ENCODE measurements at regions not wholly inside any gene's neighbourhood (a gene's known extent, or its start where the extent isn't known, plus 50 kb on each side); places are given as distances from the start of the nearest gene placed in this dataset.
A peak's percentile ranks its signal among the peaks of the same experiment; 100 is the strongest.

DNA sequence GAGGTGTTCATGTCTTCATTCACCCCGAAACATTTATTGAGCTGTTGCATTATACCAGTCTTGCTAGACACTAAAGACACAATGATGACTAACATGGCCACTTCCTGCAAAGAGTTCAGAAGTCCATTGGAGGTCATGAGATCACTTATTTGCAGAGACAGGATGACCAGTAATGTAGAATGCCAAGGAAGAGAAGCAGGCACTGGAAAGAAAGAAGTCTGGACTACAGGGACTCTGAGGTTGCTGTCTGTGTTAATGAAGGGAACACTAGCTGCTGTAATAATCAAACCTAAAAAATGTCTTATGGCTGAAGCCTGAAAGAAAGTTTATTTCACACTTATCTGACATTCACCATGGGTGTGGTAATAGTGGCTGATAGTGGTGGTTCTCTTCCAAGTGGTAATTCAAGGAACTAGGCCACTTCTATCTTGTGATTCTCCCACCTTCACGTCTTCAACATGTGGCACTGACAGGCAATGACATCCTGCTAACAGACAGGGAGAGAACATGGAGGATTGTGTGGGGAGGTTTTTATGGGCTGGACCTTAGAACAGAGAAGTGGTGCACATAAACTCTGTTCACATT is 89.2 kb upstream of the MKLN1 start:
- TF ChIP-seq, protein P1, sequence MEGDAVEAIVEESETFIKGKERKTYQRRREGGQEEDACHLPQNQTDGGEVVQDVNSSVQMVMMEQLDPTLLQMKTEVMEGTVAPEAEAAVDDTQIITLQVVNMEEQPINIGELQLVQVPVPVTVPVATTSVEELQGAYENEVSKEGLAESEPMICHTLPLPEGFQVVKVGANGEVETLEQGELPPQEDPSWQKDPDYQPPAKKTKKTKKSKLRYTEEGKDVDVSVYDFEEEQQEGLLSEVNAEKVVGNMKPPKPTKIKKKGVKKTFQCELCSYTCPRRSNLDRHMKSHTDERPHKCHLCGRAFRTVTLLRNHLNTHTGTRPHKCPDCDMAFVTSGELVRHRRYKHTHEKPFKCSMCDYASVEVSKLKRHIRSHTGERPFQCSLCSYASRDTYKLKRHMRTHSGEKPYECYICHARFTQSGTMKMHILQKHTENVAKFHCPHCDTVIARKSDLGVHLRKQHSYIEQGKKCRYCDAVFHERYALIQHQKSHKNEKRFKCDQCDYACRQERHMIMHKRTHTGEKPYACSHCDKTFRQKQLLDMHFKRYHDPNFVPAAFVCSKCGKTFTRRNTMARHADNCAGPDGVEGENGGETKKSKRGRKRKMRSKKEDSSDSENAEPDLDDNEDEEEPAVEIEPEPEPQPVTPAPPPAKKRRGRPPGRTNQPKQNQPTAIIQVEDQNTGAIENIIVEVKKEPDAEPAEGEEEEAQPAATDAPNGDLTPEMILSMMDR (IDR thresholded peaks at IDR 0.05) = no peak
- TF ChIP-seq POLR2A (IDR thresholded peaks at IDR 0.05) = no peak
- Histone ChIP-seq H3K27ac (no peak overlapping the region), H3K4me3 (replicated peaks in 1 of 3) (no peak overlapping the region), H3K36me3 (no peaks in the 10 kb centered on the region), H3K9me3 (no peaks in the 10 kb centered on the region), H3K4me1 (no peaks in the 10 kb centered on the region), H3K27me3 (no peaks in the 10 kb centered on the region)
- WGBS, 2 donors = 76 to 88% methylated on average over 2 of the region's 2 CpGs
- intact Hi-C loops (cut with DNase I) = no loop called here
- DNase-seq = no peak

DNA sequence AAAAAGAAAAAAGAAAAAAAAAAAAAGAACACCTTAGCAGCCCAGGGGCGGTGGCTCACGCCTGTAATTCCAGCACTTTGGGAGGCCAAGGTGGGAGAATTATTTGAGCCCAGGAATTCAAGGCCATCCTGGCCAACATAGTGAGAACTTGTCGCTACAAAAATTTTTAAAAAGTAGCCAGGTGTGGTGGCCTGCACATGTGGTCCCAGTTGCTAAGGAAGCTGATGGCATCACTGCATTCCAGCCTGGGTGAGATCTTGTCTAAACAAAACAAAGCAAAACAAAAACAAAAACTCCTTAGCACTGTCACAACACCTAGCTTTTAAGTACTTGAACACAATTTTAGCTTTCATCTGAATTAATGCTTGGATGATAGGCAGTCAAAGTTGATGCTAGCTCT is 86.3 kb upstream of the MKLN1 start:
- TF ChIP-seq, protein P1 (IDR thresholded peaks at IDR 0.05) = no peak
- TF ChIP-seq POLR2A (IDR thresholded peaks at IDR 0.05) = no peak
- no peak overlapping the region for H3K27ac ChIP-seq
- no peaks in the 10 kb centered on the region for H3K9me3 ChIP-seq
- no peaks in the 10 kb centered on the region for H3K27me3 ChIP-seq
- WGBS, 2 donors = 92 to 95% methylated on average over 3 of the region's 3 CpGs
- intact Hi-C loops (cut with DNase I) = no loop called here
- DNase-seq = no peak
- no peaks in the 10 kb centered on the region for H3K36me3 ChIP-seq
- H3K4me3 ChIP-seq (replicated peaks in 1 of 3) = no peak overlapping the region
- no peaks in the 10 kb centered on the region for H3K4me1 ChIP-seq

DNA sequence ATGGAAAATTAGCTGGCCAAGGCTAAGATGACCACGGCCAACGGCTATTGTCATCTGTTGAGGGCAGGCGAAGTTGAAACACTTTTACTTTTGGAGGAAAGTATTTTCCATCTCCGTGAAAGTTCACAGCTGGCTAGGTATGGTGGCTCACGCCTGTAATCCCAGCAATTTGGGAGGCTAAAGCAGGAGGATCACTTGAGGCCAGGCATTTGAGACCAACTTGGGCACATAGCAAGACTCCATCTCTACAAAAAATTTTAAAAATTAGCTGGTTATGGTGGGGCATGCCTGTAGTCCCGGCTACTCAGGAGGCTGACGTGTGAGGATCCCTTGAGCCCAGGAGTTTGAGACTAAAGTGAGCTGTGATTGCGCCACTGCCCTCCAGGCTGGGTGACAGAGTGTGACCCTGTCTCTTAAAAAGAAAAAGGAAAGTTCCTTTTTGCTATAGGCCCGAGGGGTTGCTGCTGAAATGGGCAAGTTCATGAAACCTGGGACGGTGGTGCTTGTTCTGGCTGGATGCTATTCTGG is 85.5 kb upstream of the MKLN1 start:
- Histone ChIP-seq H3K27ac (no peak overlapping the region), H3K4me1 (peaks cover 0 to 5% of the 10 kb centered on the region in 2 donors), H3K9me3 (no peaks in the 10 kb centered on the region), H3K4me3 (replicated peaks in 1 of 3) (no peak overlapping the region), H3K36me3 (no peaks in the 10 kb centered on the region), H3K27me3 (no peaks in the 10 kb centered on the region)
- no peak for DNase-seq
- WGBS, 2 donors = 97% methylated on average over 10 of the region's 10 CpGs
- intact Hi-C loops (cut with DNase I) = no loop called here
- no peak for TF ChIP-seq POLR2A (IDR thresholded peaks at IDR 0.05)
- TF ChIP-seq, protein P1 (IDR thresholded peaks at IDR 0.05) = no peak

DNA sequence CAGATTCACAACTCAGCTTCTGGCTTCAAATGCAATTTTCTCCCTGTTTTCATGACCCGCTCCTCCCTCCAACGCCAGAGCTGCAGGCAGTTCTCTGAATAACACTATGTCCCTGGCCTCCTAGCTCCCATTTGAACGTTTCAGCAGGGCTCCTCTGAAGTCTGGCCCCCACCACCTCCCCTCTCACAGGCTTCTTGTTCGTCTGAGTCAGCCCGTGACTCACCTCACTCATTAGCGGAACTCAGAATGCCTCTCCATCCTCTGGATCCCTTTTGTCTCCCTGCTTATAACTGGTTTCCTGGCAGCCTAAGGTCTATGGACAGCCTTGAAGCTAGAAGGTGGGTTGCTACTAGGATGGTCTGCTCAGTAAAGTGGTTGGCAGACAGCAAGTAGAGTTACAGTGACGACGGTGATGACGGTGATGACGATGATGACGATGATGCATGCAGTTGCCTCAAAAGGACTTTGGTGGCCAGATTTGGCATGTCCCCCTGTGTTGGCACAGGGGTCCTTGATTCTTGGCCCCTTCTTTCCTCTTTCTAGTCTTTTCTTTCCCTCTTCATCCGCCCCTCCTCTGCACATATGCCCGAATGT is 83.3 kb upstream of the MKLN1 start:
- DNase-seq = no peak
- TF ChIP-seq, protein P1 (IDR thresholded peaks at IDR 0.05) = no peak
- TF ChIP-seq POLR2A (IDR thresholded peaks at IDR 0.05) = no peak

DNA sequence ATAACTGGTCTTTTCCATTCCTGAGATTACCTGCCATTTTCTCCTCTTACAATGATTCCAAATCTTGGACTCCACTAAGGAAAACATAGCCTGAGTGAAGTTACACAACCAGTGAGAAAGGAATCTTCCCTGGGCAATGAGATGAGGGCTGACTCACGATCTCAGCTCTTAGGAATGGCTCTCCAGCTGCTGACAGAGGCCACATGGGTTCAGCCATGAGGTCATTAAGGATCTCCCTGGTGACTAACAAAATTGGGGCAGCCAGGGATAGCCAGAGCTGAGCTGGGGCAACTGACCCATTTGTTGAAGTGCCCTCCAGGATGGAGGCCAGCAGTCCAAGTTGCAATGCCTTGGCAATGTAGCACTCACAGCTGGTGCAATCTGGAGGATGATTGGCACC is 78.7 kb upstream of the MKLN1 start:
- DNase-seq = peak; percentile 70 to 77
- TF ChIP-seq POLR2A (IDR thresholded peaks at IDR 0.05) = no peak
- TF ChIP-seq, protein P1 (IDR thresholded peaks at IDR 0.05) = no peak
- H3K36me3 ChIP-seq = no peaks in the 10 kb centered on the region
- intact Hi-C loops (cut with DNase I) = no loop called here
- peaks cover 0 to 17% of the 10 kb centered on the region in 2 donors for H3K4me1 ChIP-seq
- WGBS, 2 donors = 7 to 25% methylated on average over 1 of the region's 1 CpG
- H3K27me3 ChIP-seq = no peaks in the 10 kb centered on the region
- no peak overlapping the region for H3K4me3 ChIP-seq (replicated peaks in 1 of 3)
- no peak overlapping the region for H3K27ac ChIP-seq
- H3K9me3 ChIP-seq = no peaks in the 10 kb centered on the region

More for the DNA sequence above, 83.3 kb upstream of the MKLN1 start:
- Histone ChIP-seq H3K36me3 (no peaks in the 10 kb centered on the region), H3K9me3 (no peaks in the 10 kb centered on the region), H3K27ac (no peak overlapping the region), H3K4me1 (peaks cover 0 to 15% of the 10 kb centered on the region in 2 donors), H3K27me3 (no peaks in the 10 kb centered on the region), H3K4me3 (replicated peaks in 1 of 3) (no peak overlapping the region)
- intact Hi-C loops (cut with DNase I) = no loop called here
- 81 to 84% methylated on average over 13 of the region's 13 CpGs for WGBS, 2 donors
